ENCODE measurements at regions not wholly inside any gene's neighbourhood (a gene's known extent, or its start where the extent isn't known, plus 50 kb on each side); places are given as distances from the start of the nearest gene placed in this dataset.
"Not testable (repeated sequence)": the region's sequence is repeated elsewhere in the genome, so short reads cannot be mapped to it uniquely, and the experiment has no call there.

DNA sequence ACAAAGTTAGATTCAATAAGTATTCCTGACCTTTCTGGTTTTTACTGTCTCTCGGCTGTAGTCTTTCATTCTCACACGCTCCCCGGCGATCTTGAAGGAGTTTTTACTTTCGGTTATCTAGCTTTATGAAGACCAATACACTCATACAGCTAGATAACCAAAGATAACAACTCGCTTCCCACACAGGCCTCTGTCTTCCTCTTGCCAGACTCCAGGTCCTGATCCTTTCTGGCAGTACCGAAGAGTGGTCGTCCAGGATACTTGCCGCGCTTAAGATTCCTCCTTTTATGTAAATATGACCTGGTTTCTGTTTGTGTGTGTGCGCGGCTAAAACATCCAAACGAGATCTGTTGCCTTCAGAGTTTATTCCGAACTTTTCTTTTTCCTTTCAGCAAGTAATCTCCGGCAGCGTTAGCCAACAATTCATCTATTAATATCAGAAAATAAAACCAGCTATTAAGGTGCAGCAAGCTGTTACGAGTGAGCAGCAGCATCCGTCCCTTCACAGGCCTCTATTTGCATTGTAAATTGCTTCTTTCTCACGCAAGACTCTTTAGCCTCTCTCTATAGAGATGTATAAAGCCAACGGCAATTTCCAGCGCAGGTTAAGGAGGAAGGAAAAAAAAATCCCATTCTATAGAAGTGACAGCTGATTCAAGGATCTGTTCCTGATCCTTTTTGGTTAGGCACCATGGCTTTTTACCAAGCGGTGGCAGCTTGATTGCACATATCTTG lies 216.1 kb downstream of the MEF2C start:
- DNase-seq (ENCODE audit: low spot score), result peak; percentile 38

DNA sequence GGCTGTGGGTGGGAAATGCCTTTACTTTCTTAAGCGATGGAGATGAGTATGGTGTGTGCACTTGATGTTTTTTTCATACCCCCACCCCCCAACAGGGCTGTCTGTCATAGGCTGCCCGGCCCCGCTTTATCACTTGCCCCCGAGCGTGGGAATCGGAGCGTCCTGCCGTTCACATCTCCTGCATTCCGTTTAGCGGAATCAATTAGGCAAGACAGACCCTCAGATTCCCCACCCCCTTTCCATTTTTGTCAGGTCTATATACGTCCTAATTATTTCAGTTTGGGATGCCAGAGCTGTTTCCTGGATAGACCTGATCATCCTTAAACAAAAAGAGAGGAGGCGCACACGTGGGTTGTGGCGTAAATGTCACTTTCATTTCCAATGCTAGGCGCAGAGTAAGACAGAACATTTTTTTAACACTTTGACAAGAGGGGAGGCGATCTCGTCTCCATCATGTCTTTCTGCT lies 217.2 kb downstream of the MEF2C start:
- DNase-seq (ENCODE audit: low spot score), result no peak

DNA sequence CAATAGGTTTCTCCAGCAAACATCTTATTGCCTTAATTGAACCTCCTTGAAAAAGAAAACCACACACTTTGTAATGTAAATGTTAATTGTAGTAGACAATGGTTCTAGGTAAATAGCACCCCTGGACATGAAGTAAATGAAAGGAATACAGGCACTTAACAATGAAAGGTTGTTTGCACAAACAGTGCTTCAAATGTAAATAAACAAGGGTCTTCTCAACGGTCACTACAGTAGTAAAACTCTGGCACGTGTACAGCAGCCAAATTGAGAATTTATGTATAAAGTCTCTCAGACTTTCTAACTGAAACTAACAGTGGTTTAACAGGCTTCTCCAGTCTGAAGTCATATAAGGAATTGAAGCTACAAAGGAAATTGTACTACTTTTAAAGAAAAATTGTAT lies 218.3 kb downstream of the MEF2C start:
- DNase-seq (ENCODE audit: low spot score), result no peak

DNA sequence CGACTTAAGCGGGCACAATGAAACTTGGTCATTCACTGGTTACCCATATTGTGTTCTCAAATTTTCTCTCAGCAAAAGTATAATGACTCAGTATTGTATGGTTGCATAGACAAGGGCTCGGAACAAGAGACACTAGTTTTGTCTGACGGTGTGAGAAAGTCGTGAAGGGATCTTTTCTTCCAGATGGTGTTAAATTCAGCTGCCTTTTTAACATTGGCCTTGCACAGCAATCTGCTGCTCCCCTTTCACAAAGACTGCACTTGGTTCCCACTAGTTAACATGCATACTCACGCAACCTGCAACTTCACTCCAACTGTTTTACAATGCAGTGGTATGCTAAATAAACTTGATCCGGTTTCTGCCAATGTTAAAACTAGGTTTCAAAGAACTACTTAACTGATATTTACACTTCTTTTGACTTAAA lies 219.2 kb downstream of the MEF2C start:
- no peak for DNase-seq (ENCODE audit: low spot score)

DNA sequence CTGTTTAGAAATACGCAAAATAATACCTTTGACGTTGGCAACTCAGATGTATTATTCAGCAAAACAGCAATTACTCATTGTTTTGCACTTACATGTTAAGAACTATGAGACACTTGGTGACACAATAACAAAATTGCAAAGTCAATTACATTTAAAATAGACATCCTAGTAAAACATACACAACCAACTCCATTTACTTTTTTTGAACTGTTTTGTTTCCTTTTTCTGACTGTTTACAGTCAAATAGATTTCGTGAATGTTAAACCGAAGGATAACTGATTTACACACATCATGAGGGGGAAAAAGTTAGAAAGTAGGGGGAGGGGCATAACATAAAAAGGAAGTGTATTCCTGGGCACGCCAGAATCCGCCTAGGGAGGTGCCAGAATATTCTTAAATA lies 220.1 kb downstream of the MEF2C start:
- no peak for DNase-seq (ENCODE audit: low spot score)

DNA sequence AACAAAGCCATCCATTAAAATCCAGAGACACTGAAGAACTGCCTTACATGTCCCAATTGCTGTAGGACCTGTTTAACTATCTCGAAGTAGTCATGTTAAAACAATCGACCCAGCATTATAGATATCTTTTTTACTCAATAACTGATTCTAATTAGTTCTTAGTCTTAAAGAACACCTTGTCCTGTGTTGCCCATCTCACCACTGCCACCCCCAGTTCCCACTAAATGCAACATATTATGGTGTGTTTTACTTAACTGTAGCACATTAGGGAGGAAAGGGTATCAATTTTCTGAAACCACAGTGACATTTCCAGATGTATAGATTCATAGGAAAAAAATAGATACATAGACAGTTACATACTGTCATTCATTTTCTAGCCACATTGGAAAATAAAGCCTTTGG lies 221.2 kb downstream of the MEF2C start:
- DNase-seq (ENCODE audit: low spot score), result no peak

DNA sequence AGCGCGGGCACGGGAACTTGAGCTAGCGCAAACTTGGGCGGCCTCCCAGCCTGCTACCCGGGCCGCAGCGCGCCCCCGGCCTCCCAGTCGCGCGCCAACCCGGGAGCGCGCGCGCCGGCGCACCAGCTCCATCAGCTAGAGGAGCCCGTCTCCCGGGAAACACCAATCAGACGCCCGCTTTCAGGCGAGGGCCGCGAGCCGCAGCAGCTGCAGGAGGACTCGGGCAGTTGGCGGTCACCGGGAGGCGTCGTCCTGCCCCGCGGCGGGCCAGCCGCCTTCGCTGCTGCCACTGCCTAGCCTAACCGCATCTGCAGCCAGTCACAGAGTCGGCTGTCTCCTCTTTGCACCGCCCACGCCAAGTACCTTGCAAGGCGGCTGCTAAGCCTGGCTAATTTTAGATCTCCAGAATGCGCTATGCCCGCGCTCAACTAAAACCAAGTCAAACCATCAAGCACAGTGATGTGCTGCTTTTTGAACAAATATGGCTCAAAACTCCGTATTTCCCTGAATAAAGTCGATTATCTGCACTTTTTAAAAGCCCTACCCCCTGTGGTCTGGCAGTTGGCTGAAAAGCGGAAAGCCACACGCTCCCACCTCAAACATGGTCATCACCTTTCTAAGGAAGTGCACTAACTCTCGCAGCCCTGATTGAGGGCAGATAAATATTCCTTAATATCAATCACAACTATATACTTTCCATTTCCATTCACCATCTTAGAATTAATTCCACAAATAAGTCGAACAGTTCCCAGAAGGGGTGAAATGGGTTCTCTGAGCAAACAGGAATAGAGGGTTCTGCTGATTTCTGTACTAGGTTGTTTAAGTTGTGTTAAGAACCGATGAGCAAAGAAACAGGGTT lies 221.8 kb downstream of the MEF2C start:
- DNase-seq (ENCODE audit: low spot score), result peak; percentile 89

DNA sequence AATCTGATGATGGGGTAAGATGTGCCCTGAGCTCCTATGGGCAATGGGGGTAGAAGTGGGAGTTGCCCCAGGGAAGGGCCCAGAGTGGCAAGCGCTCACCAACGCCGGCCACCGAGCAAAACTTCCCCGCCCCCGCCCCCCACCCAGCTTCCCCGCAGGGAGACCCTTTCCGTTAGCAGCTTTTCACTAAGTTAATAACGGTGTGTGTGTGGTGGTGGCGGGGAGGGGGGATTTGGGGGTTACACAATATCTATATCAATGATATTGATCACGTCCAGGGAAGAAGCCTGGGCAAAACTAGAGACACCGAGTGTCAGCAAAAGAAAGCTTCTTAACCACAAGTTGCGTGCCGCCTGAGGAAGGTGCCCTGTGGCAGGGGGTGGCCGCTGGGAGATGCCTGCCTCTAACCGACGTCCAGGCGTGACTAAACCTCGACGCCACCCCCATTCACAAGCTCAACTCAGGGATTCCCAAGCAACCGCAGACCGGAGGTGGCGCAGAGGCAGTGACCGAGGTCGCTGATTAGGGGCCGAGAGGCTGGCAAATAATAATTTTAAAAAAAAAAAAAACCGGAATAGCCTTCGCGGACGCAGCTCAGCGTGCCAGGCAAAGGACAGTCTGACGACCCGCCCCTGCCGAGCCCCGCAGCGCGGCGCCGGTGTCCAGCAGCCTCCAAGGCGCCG lies 222.6 kb downstream of the MEF2C start:
- peak; percentile 44 for DNase-seq (ENCODE audit: low spot score)

DNA sequence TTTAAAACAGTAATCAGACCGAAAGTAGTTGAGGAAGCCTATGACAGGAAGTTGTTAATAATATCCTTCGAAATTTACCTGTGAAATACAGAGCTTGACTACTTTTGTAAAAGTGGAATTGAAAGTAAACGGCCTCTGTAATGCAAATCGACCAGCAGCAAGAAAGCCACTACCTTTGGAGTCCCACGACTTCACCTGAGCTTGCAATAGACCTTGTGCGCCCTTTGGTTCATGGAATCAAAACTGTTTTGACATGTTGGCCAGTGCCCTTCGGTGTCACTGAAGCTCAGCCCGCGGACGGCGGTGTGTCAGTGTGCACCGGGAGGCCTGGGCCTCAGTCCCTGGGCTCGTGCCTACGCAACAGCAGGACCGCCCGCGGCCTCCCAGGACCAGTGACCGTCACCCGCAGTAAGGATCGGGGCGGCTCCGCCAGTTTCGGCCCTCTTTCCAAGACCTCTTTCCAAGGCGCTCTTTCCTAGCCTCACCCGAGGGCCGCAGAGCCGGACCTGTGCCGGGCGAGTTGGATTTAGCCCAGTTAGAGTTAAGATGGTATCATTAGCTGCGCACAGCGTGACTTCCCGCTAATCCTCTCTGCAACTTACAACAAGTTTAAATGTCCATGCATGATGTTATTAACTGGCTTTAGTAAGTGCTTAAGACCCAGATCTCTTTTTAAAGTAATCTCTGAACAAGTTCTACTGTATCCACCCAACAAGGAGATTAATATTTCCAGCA lies 223.3 kb downstream of the MEF2C start:
- no peak for DNase-seq (ENCODE audit: low spot score)

DNA sequence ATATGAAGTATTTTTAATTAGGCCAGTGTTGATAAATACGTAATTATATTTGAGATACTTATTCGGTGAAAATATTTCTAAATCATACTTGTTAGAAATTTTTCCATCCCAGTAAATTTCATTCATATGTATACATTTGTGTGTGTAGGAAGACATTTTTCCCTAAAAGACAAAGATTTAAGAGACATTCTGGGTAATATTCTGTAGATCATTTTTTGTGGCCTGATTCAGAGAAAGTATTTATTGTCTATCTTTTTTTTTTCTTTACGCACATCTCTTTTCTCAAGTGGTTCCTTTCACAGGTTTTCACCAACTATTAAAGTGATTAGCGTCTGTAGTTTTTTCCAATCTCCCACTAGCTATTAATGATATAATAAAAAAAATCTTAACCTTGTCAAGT lies 224.1 kb downstream of the MEF2C start:
- no peak for DNase-seq (ENCODE audit: low spot score)

DNA sequence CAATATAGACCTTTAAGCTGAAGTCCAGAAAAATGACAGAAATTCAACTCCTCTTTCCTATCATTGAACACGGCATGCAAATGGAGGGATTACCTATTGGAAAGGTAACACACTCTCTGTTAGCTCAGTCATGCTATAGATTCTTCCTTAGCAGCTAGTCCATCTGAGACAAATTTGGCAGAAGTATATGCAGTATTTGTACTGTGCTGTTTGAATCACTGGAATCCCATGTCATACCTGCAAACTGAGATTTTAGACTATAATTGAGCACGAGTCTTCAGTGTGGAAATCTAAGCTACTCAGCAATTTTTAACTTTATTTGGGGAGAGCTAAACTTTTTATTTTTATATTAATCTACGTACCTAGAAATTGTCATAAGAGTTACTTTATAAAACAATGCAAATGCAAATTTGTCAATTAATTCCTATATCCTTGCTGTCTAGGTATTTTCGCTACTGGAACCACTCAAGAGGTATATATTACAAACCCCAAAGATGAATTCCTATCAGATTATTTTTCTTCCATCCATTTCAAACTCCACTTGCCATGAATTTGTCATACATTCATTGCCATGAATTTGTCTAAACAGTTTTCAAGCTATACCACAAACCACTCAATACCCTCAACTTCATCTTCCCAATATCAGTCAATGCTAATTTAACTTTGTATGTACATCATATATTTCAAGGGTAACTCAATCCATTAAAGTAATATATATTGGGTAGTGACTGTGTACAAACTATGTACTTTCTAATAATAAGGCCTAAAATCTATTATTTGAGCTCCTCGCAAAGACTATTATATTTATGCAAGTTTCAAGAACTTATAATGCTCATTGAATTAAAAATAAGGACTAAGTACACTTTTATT lies 224.8 kb downstream of the MEF2C start:
- DNase-seq (ENCODE audit: low spot score), result no peak

DNA sequence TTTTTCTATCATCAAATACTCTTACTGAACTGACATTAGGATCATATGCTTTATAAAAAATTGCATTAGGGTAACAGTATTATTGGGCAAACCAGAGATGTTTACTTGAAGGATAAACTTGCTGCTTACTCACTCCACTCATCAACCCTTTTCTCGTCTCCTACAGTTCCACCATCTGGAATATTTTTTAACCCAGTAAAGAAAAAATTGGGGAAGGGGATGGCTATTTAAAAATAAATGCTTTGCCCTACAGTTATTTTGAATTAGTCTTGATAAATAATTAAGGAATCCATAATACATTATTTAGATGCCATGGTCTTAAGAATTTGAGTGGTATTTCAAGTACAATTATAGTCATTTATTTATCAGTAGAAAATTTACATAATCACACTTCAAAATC lies 225.8 kb downstream of the MEF2C start:
- no peak for DNase-seq (ENCODE audit: low spot score)

DNA sequence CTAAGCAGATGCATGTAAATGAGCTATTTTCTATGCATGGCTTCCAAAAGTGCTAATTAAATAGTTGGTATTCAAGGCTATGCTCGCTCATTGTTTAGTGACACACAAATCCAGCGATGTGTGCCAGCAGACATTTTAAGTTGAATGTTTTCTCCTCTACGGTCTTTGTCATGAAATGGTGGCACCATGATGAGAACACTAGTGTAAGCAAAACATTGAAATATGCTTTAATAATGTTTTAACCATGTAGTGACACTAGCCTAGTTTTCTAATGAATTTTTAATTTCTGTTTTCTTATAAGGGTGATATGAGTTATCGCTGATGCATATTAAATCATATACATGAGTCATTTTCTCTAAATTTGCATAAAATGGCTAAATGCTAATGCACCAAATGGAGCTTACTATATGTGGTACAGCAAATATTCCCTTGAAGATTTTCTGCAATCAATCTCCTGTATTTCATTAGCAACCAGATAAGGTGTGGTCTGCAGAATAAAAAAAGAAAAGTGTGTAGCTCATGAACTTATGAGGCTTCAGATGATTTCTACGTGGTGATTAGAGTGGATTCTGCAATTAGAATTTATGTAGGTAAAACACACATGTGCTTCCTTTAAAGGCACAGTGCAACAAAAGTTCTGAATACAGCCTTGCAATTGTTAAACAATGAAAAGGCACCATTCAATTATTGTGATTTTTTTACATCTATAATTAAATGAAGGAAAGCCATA lies 226.6 kb downstream of the MEF2C start:
- DNase-seq (ENCODE audit: low spot score), result no peak

DNA sequence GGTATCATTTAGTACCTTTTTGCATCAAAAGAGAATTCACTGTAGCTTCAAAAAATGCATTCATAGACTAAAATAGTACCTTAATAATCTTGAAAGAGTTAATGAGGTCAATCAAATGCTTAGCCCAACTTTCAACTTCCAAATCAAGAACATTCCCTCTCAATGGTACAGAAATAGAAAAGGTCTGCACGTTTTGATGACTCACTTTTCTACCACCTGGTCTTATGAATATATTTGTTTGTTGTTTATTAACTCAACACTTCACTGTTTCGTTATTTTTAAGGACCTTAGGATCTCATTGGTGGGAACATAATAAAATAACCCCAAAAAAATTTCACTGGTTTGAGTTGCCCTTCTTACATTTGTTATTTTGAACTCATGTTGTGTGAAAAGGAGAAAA lies 229.5 kb downstream of the MEF2C start:
- DNase-seq (ENCODE audit: low spot score), result no peak

DNA sequence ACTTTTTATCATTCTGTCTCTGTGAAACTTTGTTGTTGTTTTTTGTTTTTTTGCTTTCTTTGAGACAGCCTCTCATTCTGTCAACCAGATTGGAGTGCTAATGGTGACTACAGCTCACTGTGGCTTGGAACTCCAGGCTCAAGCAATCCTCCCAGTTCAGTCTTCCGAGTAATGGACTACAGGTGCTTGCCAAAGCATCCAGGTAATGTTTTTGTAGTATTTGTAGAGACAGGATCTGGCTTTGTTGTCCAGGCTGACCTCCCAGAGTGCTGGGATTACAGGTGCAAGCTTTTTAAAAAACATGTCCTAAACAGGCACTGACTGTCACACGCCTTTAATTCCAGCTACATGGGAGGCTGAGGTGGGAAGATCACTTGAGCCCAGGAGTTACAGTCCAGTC lies 235.1 kb downstream of the MEF2C start:
- DNase-seq (ENCODE audit: low spot score), result no peak

DNA sequence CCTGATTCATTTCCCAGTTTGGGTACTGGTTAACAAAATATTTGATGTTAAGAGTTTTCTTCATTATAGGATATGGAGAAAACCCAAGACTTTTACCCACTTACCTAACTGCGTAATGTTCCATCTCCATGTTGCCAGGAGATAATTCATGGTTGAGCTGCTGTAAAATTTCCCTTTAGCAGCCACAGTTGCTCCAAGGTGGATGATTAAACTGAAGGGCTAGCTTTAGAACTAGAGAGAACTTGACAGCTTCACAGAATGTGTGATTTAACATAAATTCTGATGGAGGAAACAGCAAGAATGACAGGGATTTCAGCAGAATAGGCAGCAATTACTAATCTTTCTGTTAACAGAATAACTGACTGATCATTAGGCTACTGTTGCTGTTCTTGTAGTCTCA lies 236.1 kb downstream of the MEF2C start:
- DNase-seq (ENCODE audit: low spot score), result no peak

DNA sequence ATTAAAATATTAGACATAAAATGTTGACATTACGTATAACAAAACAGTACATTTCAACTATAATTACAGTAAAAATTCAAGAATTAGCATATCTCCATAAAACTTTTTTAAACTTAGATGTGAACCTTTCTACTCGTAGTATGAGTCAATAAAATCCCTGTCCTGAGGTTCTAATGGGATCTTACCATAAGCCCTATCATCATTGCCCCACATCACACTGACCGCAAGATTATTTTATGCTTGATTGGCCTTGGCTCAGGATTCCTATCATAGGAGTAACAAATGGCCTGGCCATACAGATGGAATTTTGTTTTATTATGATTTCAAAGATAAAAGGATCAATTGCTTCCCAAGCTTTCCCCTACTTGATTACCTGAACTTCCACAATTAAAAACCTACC lies 238.3 kb downstream of the MEF2C start:
- DNase-seq (ENCODE audit: low spot score), result no peak

DNA sequence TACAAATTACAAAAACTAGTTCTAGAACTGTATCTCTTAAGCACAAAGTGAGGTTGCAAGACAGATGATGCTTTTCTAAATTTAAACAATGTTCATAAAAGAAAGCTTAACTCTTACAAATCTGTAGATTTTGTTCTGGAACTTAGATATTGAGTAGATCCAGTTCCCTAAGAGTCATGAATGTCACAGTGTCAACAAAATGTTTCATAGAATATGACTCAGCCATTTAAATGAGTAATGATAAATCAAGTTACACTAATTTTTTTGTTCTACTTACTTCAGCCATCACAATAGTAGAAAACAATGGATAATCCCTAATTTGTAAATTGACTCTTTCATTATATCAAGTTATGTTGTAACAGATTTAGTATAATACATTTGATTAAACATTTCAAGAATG lies 239.7 kb downstream of the MEF2C start:
- no peak for DNase-seq (ENCODE audit: low spot score)

DNA sequence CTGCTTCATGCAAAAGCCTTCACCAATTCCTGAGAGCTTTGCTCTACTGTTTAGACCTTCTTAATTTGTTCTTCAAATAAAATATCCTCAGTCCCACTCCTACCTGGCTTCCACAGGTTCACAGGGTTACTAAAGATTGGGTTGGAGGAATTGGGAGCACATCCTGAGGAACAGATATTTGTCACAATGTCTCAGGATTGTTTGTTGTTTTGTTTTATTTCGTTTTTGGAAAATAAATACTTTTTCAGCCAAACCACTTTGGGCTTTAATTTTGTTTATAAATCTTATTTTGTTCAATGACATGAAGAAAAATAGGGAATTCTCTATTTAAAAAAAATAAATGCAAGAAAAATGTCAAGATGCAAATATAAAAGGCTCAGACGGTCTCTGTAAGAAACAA lies 249.0 kb downstream of the MEF2C start:
- DNase-seq (ENCODE audit: low spot score), result no peak

DNA sequence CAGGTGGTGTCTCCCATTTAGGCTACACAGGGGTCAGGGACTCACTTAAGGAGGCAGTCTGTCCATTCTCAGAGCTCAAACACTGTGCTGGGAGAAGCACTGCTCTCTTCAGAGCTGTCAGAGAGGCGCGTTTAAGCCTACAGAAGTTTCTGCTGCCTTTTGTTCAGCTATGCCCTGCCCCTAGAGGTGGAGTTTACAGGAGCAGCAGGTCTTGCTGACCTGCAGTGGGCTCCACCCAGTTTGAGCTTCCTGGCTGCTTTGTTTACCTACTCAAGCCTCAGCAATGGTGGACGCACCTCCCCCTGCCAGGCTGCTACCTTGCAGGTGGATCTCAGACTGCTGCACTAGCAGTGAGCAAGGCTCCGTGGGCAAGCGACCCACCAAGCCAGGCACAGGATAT lies 260.1 kb downstream of the MEF2C start:
- DNase-seq (ENCODE audit: low spot score), result not testable (repeated sequence)

Data from LoVo (cell line).